ENCODE measurements at regions not wholly inside any gene's neighbourhood (a gene's known extent, or its start where the extent isn't known, plus 50 kb on each side); places are given as distances from the start of the nearest gene placed in this dataset.
"Not testable (repeated sequence)": the region's sequence is repeated elsewhere in the genome, so short reads cannot be mapped to it uniquely, and the experiment has no call there.

DNA sequence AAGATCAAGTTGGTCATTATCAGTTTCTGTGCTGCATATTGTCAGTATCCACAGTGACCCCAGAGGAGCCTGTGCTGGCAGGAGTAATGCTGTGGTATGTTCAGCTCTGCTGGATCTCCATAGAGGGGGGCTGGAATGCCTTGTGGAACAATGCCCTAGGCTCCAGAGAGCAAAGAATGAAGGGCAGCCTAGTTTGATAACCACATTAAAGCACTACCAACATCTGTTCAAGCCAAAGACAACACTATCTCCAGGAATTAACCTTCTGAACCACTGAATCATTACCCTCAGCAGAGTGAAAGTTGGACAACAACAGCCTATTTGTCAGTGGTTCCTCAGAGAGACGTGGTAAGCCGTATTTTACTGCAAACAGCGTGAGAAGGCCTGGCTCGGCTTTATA is 192.3 kb upstream of the CXorf66 start:
- no peak for DNase-seq

GRCh38 chrX:140157143-140157542 is 191.8 kb upstream of the CXorf66 start:
- DNase-seq = no peak

GRCh38 chrX:140151316-140151715 is 186.0 kb upstream of the CXorf66 start:
- DNase-seq = no peak

GRCh38 chrX:140149761-140150160 is 184.4 kb upstream of the CXorf66 start:
- DNase-seq = no peak

- DNase-seq = peak; percentile 24
Measured at GRCh38 chrX:140141444-140142029, 176.2 kb upstream of the CXorf66 start.

GRCh38 chrX:140138492-140138891 is 173.2 kb upstream of the CXorf66 start:
- not testable (repeated sequence) for DNase-seq

- not testable (repeated sequence) for DNase-seq
Measured at GRCh38 chrX:140138065-140138464, 172.7 kb upstream of the CXorf66 start.

- no peak for DNase-seq
Measured at GRCh38 chrX:140132937-140133336, 167.6 kb upstream of the CXorf66 start.

- DNase-seq = no peak
Measured at GRCh38 chrX:140123446-140123845, 158.1 kb upstream of the CXorf66 start.

- DNase-seq = not testable (repeated sequence)
Measured at GRCh38 chrX:140114059-140114458, 148.7 kb upstream of the CXorf66 start.

DNA sequence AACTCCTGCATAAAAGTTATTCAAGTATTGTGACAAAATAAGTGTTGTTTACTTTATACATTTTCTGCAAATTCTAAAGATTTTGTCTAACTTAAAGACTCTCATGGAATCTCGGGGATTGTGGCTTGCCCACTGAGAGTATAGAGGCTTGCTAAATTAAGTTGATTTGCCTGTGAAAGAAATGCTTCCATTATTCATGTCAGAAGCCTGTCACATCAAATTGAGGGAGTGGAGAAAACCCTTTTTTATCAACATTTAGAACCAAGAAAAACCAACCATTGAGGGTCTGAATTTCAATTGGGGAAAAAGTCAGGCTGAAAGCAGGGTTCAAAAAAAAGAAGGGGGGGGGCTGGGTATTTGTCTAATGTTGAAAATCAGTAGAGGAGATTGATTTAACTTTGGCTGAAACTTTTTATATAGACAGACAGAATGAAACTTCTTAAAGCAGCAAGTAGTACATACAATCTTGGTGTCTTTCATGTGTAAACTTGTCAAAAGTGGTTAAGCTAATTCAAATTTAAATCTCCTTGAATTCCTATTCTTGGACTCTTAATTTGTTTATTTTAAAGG is 144.8 kb upstream of the CXorf66 start:
- DNase-seq = no peak

DNA sequence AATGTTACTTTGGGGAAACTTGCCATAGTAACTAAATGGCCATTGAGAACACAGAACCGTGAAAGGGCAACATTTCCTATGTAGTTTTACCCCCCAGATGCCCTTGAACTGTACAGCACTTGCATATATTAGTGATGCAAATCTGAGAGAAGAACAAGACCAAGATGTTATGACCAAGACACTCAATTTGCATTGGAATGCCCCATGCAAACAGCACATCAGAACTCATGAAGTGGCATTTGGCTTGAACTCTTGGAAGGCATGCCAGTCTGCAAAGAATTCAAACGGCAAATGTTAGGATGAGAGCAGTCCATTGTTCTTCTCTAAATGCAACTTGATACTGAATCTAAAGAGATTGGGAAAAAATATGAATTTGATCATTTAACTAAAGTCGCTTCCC is 139.4 kb upstream of the CXorf66 start:
- no peak for DNase-seq

GRCh38 chrX:140099221-140099620 is 133.9 kb upstream of the CXorf66 start:
- DNase-seq = no peak

DNA sequence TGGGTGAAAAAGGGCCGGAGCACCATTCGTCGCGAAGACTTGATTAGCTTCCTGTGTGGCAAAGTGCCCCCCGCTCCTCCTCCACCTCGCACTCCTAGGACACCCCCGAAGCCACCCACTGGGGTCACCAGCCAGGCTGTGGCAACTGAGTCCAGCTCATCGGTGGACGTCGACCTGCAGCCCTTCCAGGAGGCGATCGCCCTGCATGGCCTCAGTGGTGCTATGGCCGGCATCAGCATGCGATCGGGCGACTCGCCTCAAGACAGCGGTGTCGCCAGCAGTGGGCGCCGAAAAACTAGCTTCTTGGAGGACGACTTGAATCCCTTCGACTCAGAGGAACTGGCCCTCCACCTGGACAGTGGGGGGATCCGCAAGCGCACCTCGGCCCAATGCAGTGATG is 126.8 kb upstream of the CXorf66 start:
- no peak for DNase-seq

- peak; percentile 42 for DNase-seq
Measured at GRCh38 chrX:140091125-140091886, 126.0 kb upstream of the CXorf66 start.

DNA sequence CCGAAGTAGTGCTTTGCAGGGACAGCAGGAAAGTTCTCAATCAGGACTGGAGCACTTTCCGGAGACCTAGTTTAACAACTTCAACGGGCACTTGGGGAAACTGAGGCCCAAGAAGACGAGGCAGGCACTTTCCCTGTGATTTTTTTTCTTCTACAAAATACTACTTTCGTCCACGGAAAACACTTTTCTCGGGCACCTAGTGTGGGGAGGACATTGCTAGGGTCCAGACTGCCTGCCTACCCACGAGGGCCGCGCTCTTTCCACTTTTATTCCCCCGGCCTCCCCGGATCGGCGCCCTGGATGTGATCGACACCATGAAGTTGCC is 125.4 kb upstream of the CXorf66 start:
- no peak for DNase-seq

DNA sequence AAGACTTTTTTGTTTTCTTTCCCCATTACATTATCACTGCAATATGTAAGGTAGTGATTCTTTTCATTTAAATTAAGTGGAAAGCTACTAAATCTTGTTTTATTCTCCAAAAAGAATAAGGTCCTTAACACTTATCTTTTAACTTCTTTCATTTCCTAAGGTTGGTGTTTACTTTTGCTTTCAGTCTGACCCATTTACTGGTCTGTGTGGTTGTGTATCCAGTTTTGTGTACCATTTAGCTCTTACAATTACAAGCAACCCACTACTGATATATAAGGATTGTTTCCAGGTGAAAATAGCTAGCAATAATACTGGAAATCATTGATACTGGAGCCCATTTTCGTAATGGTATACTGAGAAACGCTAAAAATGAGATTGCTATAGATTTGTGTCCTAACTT is 123.1 kb upstream of the CXorf66 start:
- DNase-seq = no peak

- DNase-seq = no peak
Measured at GRCh38 chrX:140087875-140088274, 122.6 kb upstream of the CXorf66 start.

DNA sequence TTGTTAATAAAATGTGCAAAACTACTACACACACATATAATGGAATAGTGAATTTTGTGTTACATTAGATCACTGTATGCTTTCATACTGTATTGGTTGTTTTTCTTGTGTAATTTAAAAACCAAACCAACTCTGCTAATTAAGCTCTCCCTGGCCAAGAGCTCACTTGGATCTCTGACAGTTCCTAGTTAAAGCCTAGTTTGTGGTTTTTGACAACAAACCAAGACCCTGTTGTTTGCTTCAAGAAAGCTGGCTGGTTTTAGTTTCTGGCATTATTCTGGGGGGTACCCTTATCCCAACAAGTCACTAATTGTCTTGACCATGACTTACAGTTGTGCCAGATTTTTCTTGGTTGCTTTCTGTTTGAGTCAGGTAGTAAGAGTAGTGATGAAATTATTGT is 121.4 kb upstream of the CXorf66 start:
- no peak for DNase-seq

GRCh38 chrX:140074851-140075250 is 109.5 kb upstream of the CXorf66 start:
- not testable (repeated sequence) for DNase-seq

DNA sequence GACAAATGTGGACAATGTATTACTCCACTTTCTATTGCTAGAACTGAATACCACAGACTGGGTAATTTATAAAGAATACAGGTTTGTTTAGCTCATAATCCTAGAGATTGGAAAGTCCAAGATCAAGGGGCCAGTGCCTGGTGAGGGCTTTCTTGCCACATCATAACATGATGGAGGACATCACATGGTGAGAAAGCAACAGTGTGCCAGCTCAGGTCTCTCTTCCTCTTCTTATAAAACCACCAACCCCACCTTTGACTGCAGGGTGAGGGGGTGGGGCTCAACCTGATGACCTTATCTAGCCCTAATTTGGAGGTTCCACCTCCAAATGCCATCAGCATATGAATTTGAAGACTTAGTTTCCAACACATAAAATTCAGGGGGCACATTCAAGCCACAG is 105.7 kb upstream of the CXorf66 start:
- no peak for DNase-seq

DNA sequence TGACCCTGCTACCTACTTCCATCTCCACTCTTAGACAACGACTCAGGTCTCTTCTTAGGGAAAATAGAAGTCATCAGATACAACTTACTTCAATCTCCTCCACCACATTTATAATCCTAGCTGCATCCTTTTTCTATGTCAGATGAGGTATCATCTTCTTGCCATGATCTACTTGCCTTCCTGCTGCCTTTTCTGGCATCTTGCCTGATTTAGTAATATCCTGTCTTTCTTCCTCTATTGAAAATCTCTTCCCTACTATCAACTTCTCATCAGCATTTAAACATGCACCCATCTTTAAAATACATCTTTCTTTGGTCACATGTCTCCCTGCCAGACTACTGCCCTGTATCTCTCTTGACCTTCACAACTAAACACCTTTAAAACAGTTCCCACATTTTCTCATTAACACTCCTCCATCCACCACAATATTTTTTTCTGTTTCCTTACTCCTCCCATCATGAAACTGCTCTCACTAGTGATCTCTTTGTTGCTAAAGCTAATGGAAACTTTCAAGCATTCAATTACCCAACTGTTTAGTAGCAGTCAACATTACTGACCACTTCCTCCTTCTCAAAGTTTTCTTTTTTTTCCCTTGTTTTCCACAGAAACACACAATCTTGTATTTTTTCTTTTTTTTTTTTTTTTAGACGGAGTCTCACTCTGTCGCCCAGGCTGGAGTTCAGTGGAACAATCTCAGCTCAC is 100.8 kb upstream of the CXorf66 start:
- no peak for DNase-seq

- DNase-seq = no peak
Measured at GRCh38 chrX:140064993-140065392, 99.7 kb upstream of the CXorf66 start.

GRCh38 chrX:140057001-140057411 is 91.7 kb upstream of the CXorf66 start:
- DNase-seq = peak; percentile 72
